ENCODE measurements at regions not wholly inside any gene's neighbourhood (a gene's known extent, or its start where the extent isn't known, plus 50 kb on each side); places are given as distances from the start of the nearest gene placed in this dataset.

- DNase-seq (ENCODE audit: low read depth), result no peak
Measured at GRCh38 chr2:126839796-126840195, 58.9 kb upstream of the TEX51 start.

DNA sequence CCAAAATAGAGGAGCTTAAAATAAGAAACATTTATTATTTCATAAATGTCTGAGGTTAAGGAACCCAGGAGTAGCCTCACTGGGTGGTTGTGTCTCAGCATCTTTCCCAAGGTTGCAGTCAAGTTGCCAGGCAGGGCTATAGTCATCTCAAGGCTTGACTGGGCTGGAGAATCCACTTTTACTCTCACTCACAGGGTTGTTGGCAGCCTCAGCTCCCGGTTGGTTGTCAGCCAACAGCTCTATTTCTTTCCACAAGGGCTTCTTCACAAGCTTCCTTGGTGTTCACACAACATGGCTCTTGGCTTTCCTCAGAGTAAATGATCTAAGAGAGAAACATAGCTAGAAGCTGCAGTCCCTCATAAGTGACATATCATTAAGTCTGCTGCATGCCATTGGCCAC, 55.6 kb upstream of the TEX51 start:
- no peak overlapping the region for H3K4me3 ChIP-seq (ENCODE audit: low read depth, low read length)
- ChIA-PET CTCF (interaction anchor here (0.9 to 1.5 kb wide), 2 partner anchors 22 to 352 kb away, joined by 3 read pairs; no protein-coding TSS in a partner anchor), POLR2A (no interaction called here)
- DNase-seq (ENCODE audit: low read depth), result no peak
- no peaks in the 10 kb centered on the region for H3K27me3 ChIP-seq (ENCODE audit: control insufficient read depth, insufficient read depth, low read length)
- H3K36me3 ChIP-seq (ENCODE audit: control insufficient read depth, insufficient read depth, low read length), result no peaks in the 10 kb centered on the region
- TF ChIP-seq, protein P1, sequence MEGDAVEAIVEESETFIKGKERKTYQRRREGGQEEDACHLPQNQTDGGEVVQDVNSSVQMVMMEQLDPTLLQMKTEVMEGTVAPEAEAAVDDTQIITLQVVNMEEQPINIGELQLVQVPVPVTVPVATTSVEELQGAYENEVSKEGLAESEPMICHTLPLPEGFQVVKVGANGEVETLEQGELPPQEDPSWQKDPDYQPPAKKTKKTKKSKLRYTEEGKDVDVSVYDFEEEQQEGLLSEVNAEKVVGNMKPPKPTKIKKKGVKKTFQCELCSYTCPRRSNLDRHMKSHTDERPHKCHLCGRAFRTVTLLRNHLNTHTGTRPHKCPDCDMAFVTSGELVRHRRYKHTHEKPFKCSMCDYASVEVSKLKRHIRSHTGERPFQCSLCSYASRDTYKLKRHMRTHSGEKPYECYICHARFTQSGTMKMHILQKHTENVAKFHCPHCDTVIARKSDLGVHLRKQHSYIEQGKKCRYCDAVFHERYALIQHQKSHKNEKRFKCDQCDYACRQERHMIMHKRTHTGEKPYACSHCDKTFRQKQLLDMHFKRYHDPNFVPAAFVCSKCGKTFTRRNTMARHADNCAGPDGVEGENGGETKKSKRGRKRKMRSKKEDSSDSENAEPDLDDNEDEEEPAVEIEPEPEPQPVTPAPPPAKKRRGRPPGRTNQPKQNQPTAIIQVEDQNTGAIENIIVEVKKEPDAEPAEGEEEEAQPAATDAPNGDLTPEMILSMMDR (IDR thresholded peaks at IDR 0.05; ENCODE audit: insufficient read depth, low read depth, low read length), result no peak

More at GRCh38 chr2:126839796-126840195, 58.9 kb upstream of the TEX51 start:
- H3K27me3 ChIP-seq (ENCODE audit: control insufficient read depth, insufficient read depth, low read length), result no peaks in the 10 kb centered on the region
- no peak overlapping the region for H3K4me3 ChIP-seq (ENCODE audit: low read depth, low read length)
- CTCF ChIA-PET, result no interaction called here
- TF ChIP-seq, protein P1 (IDR thresholded peaks at IDR 0.05; ENCODE audit: insufficient read depth, low read depth, low read length), result no peak
- POLR2A ChIA-PET, result no interaction called here
- H3K36me3 ChIP-seq (ENCODE audit: control insufficient read depth, insufficient read depth, low read length), result no peaks in the 10 kb centered on the region

GRCh38 chr2:126846241-126846640, 52.4 kb upstream of the TEX51 start:
- no peak for DNase-seq (ENCODE audit: low read depth)
- TF ChIP-seq, protein P1 (IDR thresholded peaks at IDR 0.05; ENCODE audit: insufficient read depth, low read depth, low read length), result no peak
- POLR2A ChIA-PET, result no interaction called here
- Histone ChIP-seq H3K4me3 (ENCODE audit: low read depth, low read length) (no peak overlapping the region), H3K36me3 (ENCODE audit: control insufficient read depth, insufficient read depth, low read length) (no peaks in the 10 kb centered on the region), H3K27me3 (ENCODE audit: control insufficient read depth, insufficient read depth, low read length) (no peaks in the 10 kb centered on the region)
- CTCF ChIA-PET, result no interaction called here
